Ovary (tissue), 3 donors: ENCODE measurements at regions not wholly inside any gene's neighbourhood (a gene's known extent, or its start where the extent isn't known, plus 50 kb on each side); places are given as distances from the start of the nearest gene placed in this dataset.

ENCODE experiments used
- CTCF ChIP-seq, 3 donors: fragments of 450-650 bp in 2 of 3; fragments of 200-600 bp in 1 of 3; IDR thresholded peaks; one replicate each; pipeline versions ENCODE4 v1.5.1 to v1.8.0; 2016 to 2022; ENCODE audit warnings: antibody characterized with exemption in 3 of 3, mild to moderate bottlenecking in 1 of 3
- EP300 ChIP-seq: sonication (generic); formaldehyde crosslinking; IDR thresholded peaks from one replicate; pipeline ENCODE4 v1.6.1; 2017; ENCODE audit warnings: antibody characterized with exemption
- POLR2A ChIP-seq: fragments of 450-650 bp; IDR thresholded peaks from one replicate; pipeline ENCODE4 v1.6.1; 2017; ENCODE audit warnings: antibody characterized with exemption, mild to moderate bottlenecking, moderate library complexity
- donor health status: DM: no; HTN: no; CAD: no.

GRCh38 chr14:56953884-56954283 lies 143.6 kb upstream of the OTX2 start:
- no peak for TF ChIP-seq CTCF (IDR thresholded peaks at IDR 0.05)
- no peak for TF ChIP-seq POLR2A
- no peak for TF ChIP-seq EP300
